Keratinocyte (primary cell): ENCODE measurements at regions not wholly inside any gene's neighbourhood (a gene's known extent, or its start where the extent isn't known, plus 50 kb on each side); places are given as distances from the start of the nearest gene placed in this dataset.

Experiments
- EZH2 ChIP-seq: IDR thresholded peaks from one replicate; pipeline ENCODE4 v1.6.1; 2012; ENCODE audit warnings: inconsistent platforms, mild to moderate bottlenecking, low read length, moderate library complexity
- TF ChIP-seq, protein P1 (sequence below), 3 experiments: IDR thresholded peaks in 1 of 3; conservative IDR thresholded peaks in 1 of 3; optimal IDR thresholded peaks in 1 of 3; 2 replicates in 2 of 3; 3 replicates in 1 of 3; pipeline versions ENCODE3 to v1.5.1; 2011; ENCODE audit warnings: low read length in 3 of 3, mild to moderate bottlenecking in 3 of 3, moderate library complexity in 2 of 3, control low read depth in 1 of 3, inconsistent platforms in 1 of 3; ENCODE audit not compliant: insufficient read depth in 2 of 3; ENCODE audit errors: extremely low read depth in 1 of 3

DNA sequence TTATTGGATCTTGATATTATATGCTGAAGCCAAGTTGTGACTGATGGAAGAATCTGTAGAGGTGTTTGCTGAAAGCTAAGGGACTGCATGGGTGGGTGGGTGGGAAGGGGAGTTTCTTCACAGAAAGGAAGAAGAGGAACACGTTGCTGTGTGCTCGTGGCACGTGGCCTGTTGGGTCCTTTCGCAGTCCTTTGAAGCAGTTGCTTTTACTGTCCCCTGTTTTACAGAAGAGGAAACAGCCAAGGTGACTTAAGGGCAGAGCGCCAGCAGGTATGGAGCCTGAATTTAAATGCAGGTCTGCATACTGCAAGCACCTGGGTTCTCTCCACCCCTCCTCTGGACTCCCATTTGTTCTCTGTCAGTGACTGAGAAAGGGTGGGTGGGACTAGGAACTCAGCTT lies 59.4 kb upstream of the PRR23C start:
- TF ChIP-seq, protein P1, sequence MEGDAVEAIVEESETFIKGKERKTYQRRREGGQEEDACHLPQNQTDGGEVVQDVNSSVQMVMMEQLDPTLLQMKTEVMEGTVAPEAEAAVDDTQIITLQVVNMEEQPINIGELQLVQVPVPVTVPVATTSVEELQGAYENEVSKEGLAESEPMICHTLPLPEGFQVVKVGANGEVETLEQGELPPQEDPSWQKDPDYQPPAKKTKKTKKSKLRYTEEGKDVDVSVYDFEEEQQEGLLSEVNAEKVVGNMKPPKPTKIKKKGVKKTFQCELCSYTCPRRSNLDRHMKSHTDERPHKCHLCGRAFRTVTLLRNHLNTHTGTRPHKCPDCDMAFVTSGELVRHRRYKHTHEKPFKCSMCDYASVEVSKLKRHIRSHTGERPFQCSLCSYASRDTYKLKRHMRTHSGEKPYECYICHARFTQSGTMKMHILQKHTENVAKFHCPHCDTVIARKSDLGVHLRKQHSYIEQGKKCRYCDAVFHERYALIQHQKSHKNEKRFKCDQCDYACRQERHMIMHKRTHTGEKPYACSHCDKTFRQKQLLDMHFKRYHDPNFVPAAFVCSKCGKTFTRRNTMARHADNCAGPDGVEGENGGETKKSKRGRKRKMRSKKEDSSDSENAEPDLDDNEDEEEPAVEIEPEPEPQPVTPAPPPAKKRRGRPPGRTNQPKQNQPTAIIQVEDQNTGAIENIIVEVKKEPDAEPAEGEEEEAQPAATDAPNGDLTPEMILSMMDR (optimal IDR thresholded peaks at IDR 0.05 in 1 of 3, IDR thresholded peaks at IDR 0.05 in 1 of 3, conservative IDR thresholded peaks at IDR 0.05 in 1 of 3; ENCODE audit: extremely low read depth in 1 of 3, insufficient read depth in 2 of 3, low read length in 3 of 3), result no peak
- TF ChIP-seq EZH2, result no peak
